ENCODE measurements at regions not wholly inside any gene's neighbourhood (a gene's known extent, or its start where the extent isn't known, plus 50 kb on each side); places are given as distances from the start of the nearest gene placed in this dataset.

DNA sequence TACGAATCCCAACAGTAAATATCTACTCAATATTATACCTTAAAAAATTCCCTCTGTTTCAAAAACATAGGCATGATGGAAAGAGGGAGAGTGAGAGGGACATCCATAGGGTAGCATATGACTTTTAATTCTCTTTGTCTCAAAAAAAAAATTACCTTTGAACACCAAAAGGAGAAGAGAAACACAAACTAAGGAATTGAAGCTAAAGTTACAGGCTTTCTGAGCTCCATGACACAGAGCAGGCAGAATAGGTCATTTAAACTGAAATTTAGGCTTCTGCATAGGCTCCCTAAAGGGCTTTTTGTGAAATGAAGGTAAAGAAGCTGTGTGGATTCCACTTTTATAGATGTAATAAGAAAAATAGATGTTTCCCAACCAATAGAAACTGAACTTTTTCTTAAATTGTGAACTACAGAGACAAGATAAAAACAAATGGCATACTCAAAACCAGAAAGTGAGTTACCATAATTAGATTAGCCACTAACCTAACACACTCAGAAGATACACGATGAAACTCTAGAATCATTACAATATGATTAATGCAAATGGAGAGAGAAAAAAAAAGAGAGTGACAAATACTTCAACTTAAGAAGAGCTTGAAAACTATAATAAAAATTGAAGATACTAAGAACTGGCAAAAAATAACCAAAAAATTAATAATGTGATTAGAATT is 584.6 kb downstream of the GABRG1 start:
- TF ChIP-seq ARNTL (CRISPR knock-in tag; IDR thresholded peaks at IDR 0.05; ENCODE audit: borderline replicate concordance, low read depth) = no peak
- TF ChIP-seq SNAI2 (CRISPR knock-in tag; IDR thresholded peaks at IDR 0.05) = no peak
- TF ChIP-seq TOX (CRISPR knock-in tag; IDR thresholded peaks at IDR 0.05; ENCODE audit: borderline replicate concordance) = no peak
- TF ChIP-seq ZFP3 (CRISPR knock-in tag; IDR thresholded peaks at IDR 0.05) = no peak
- TF ChIP-seq TCF4 (CRISPR knock-in tag; IDR thresholded peaks at IDR 0.05; ENCODE audit: borderline replicate concordance) = no peak
- no peak for ATAC-seq

GRCh38 chr4:45530498-45530897 is 593.4 kb downstream of the GABRG1 start:
- TF ChIP-seq TOX (CRISPR knock-in tag; IDR thresholded peaks at IDR 0.05; ENCODE audit: borderline replicate concordance) (no peak), CSDC2 (CRISPR knock-in tag; IDR thresholded peaks at IDR 0.05) (no peak), BACH2 (CRISPR knock-in tag; IDR thresholded peaks at IDR 0.05; ENCODE audit: borderline replicate concordance) (no peak), RARB (CRISPR knock-in tag; IDR thresholded peaks at IDR 0.05) (no peak), ARNTL (CRISPR knock-in tag; IDR thresholded peaks at IDR 0.05; ENCODE audit: borderline replicate concordance, low read depth) (no peak)
- ATAC-seq = no peak

DNA sequence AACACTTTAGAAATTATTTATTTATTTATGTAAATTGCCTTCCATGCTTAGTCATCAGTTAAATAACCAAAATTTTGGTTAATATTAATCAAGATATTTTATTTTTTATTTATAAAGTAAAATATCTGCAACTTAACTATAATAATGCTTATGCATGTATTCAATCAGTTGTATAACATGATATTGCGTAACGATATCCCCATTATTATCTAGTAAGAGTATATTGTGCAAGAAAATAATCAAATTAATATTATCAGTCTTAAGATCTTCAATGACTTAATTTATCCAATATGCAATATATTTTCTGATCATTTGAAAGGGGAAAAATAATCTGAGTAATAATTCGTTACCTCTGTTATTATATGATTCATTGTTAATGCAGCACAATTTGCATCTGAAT is 596.7 kb downstream of the GABRG1 start:
- ATAC-seq = no peak

DNA sequence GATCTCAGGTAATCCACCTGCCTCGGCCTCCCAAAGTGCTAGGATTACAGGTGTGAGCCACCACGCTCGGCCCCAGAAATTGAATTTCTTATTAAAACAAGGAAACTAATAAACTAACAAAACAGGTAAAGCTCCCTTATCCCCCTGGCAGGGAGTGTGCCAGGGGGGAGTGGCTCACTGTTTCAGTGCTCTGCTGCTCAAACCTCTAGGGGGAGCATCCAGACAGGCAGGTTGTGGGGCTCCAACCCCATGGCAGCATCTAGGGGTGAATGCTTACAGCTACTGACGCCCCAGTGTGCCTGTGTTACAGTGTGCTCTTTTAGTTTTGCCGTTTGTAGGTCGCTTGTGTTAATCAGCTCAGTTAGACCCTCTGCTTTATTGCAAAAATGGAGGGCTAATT is 605.0 kb downstream of the GABRG1 start:
- ATAC-seq = no peak
- TF ChIP-seq ZFP30 (CRISPR knock-in tag; IDR thresholded peaks at IDR 0.05) (no peak), TOX (CRISPR knock-in tag; IDR thresholded peaks at IDR 0.05; ENCODE audit: borderline replicate concordance) (no peak), BACH2 (CRISPR knock-in tag; IDR thresholded peaks at IDR 0.05; ENCODE audit: borderline replicate concordance) (no peak), OSR1 (CRISPR knock-in tag; IDR thresholded peaks at IDR 0.05) (no peak), TSHZ2 (CRISPR knock-in tag; IDR thresholded peaks at IDR 0.05) (no peak), GLIS3 (CRISPR knock-in tag; IDR thresholded peaks at IDR 0.05) (no peak), ZNF70 (CRISPR knock-in tag; IDR thresholded peaks at IDR 0.05) (no peak), ZNF565 (CRISPR knock-in tag; conservative IDR thresholded peaks at IDR 0.05; ENCODE audit: low read depth) (no peak), ESRRG (CRISPR knock-in tag; IDR thresholded peaks at IDR 0.05) (no peak), ARNTL (CRISPR knock-in tag; IDR thresholded peaks at IDR 0.05; ENCODE audit: borderline replicate concordance, low read depth) (no peak), ZC3H10 (CRISPR knock-in tag; IDR thresholded peaks at IDR 0.05) (no peak), RARB (CRISPR knock-in tag; IDR thresholded peaks at IDR 0.05) (no peak), SNAI2 (CRISPR knock-in tag; IDR thresholded peaks at IDR 0.05) (no peak), ZNF8 (CRISPR knock-in tag; IDR thresholded peaks at IDR 0.05) (no peak), ISL1 (CRISPR knock-in tag; IDR thresholded peaks at IDR 0.05) (no peak), POU6F1 (CRISPR knock-in tag; IDR thresholded peaks at IDR 0.05; ENCODE audit: borderline replicate concordance, low read depth) (no peak), PPARA (CRISPR knock-in tag; IDR thresholded peaks at IDR 0.05; ENCODE audit: borderline replicate concordance) (no peak), TCF4 (CRISPR knock-in tag; IDR thresholded peaks at IDR 0.05; ENCODE audit: borderline replicate concordance) (no peak)
- TF ChIP-seq, protein P1, sequence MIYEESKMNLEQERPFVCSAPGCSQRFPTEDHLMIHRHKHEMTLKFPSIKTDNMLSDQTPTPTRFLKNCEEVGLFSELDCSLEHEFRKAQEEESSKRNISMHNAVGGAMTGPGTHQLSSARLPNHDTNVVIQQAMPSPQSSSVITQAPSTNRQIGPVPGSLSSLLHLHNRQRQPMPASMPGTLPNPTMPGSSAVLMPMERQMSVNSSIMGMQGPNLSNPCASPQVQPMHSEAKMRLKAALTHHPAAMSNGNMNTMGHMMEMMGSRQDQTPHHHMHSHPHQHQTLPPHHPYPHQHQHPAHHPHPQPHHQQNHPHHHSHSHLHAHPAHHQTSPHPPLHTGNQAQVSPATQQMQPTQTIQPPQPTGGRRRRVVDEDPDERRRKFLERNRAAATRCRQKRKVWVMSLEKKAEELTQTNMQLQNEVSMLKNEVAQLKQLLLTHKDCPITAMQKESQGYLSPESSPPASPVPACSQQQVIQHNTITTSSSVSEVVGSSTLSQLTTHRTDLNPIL (CRISPR knock-in tag; IDR thresholded peaks at IDR 0.05; ENCODE audit: low read depth) = no peak

More for the DNA sequence above, 596.7 kb downstream of the GABRG1 start:
- TF ChIP-seq SNAI2 (CRISPR knock-in tag; IDR thresholded peaks at IDR 0.05) = no peak
- no peak for TF ChIP-seq PPARA (CRISPR knock-in tag; IDR thresholded peaks at IDR 0.05; ENCODE audit: borderline replicate concordance)
- TF ChIP-seq POU6F1 (CRISPR knock-in tag; IDR thresholded peaks at IDR 0.05; ENCODE audit: borderline replicate concordance, low read depth) = no peak
- TF ChIP-seq ZFP3 (CRISPR knock-in tag; IDR thresholded peaks at IDR 0.05) = no peak
- TF ChIP-seq ISL1 (CRISPR knock-in tag; IDR thresholded peaks at IDR 0.05) = no peak
- no peak for TF ChIP-seq PATZ1 (CRISPR knock-in tag; IDR thresholded peaks at IDR 0.05; ENCODE audit: borderline replicate concordance)
- no peak for TF ChIP-seq CSDC2 (CRISPR knock-in tag; IDR thresholded peaks at IDR 0.05)

All from SK-N-SH treated with all-trans-retinoic acid at 6 μM for 48 hours (cell line).